HG02973 (cell line): ENCODE measurements at regions not wholly inside any gene's neighbourhood (a gene's known extent, or its start where the extent isn't known, plus 50 kb on each side); places are given as distances from the start of the nearest gene placed in this dataset.
"Not testable (repeated sequence)": the region's sequence is repeated elsewhere in the genome, so short reads cannot be mapped to it uniquely, and the experiment has no call there.

Experiments
- ATAC-seq: cut with Tn5 transposase; IDR thresholded peaks from one replicate; pipeline ENCODE4 v1.9.1; 2021; ENCODE audit warnings: moderate library complexity; ENCODE audit not compliant: unreplicated experiment

GRCh38 chr7:85806321-85806720, 619.5 kb upstream of the SEMA3D start:
- no peak for ATAC-seq

DNA sequence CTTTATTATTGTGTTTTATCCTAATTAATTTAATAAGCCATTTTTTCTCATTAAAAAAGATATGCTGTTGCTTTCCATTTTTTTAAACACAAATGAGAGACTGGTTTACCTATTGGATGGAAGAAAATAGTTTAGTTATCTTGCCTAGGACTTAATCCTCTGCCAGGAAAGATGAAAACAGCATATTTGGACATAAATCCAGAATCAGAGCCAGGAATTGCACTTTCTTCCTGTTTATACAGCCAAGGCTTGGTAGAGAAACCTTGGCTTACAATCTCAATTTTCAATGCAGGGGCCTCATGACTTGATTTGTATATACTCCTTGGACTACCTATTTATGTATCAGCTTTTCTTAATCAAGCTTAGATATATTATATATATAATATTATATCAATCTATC, 618.8 kb upstream of the SEMA3D start:
- no peak for ATAC-seq

- no peak for ATAC-seq
Measured at GRCh38 chr7:85805249-85805648, 618.4 kb upstream of the SEMA3D start.

- ATAC-seq: no peak
Measured at GRCh38 chr7:85802211-85802610, 615.4 kb upstream of the SEMA3D start.

GRCh38 chr7:85796956-85797355, 610.1 kb upstream of the SEMA3D start:
- ATAC-seq: no peak

DNA sequence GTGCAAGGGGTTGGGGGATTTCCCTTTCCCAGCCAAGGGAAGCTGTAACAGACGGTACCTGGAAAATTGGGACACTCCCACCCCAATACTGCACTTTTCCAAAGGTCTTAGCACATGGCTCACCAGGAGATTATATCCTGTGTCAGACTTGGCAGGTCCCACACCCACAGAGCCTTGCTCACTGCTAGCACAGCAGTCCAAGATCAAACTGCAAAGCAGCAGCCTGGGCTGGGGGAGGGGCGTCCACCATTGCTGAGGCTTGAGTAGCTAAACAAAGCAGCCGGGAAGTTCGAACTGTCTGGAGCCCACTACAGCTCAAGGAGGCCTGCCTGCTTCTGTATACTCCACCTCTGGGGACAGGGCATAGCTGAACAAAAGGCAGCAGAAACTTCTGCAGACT, 604.2 kb upstream of the SEMA3D start:
- not testable (repeated sequence) for ATAC-seq

DNA sequence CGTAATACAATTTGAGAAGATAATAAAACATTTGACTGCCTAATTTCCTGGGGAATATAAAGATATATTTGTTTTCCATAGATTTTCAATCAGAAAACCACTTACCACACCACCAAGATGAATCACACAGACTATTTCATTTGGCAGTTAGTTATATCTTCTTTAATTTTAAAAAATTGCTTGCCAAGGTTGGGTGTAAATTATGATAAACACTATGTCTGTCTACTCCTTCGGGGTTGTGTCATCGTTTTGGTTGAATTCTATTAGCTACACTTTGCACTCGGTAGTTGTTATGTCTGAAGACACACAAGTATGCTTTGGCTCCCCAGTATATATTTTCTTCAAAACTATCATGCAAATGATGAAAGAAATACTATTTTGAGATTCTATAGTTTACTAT, 594.8 kb upstream of the SEMA3D start:
- no peak for ATAC-seq

DNA sequence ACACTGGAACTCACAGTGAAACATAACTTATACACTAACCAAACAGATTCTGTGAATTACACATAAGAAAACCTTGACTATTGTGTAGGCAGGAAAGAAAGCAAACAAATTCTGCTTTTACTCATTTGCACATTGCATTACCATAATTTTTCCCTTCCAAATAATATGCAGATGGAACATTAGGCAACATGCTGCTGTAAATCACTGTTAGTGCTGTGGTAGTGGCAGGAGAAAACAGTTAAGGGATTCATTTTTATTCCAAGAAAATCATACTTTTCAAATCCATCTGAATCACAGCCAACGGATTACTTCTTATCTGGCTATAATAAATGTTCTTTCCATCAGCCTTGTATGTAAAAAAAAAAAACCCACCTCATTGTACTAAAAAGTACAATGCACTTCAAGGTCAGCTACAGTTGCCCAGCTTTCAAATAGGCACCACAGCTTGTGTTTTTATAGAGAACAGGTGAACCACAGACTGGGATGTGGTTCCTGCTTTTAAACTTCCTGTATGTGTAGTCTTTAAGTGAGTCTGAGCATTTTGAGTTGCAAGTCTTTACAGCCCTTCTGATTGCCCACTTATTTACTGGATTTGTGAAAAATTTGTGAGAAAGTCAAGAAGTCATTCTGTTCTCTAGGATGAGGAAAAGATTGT, 590.0 kb upstream of the SEMA3D start:
- no peak for ATAC-seq

GRCh38 chr7:85775431-85775830, 588.6 kb upstream of the SEMA3D start:
- ATAC-seq: no peak

- no peak for ATAC-seq
Measured at GRCh38 chr7:85774986-85775385, 588.1 kb upstream of the SEMA3D start.

GRCh38 chr7:85773116-85773728, 586.4 kb upstream of the SEMA3D start:
- no peak for ATAC-seq

DNA sequence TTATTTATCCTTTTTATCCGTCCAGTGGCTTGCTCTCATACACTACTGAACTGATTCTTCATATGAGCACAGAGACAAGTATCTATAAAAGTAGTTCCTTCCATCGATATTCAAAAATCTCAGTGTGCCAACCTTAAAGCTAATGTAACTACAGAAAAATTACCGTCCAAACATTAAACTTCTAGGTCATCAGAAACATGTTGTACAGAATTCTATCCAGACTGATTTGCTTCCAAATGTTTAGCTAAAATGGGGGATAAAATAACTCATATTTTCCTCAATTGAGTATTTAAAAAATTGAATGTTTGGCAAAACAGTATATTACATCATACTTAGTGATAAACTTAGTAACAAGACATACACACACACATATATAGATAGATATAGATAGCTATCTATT, 584.7 kb upstream of the SEMA3D start:
- ATAC-seq: no peak

GRCh38 chr7:85770332-85770731, 583.5 kb upstream of the SEMA3D start:
- no peak for ATAC-seq

- ATAC-seq: no peak
Measured at GRCh38 chr7:85765698-85766298, 578.9 kb upstream of the SEMA3D start.

GRCh38 chr7:85764034-85764433, 577.2 kb upstream of the SEMA3D start:
- no peak for ATAC-seq

- no peak for ATAC-seq
Measured at GRCh38 chr7:85757348-85757747, 570.5 kb upstream of the SEMA3D start.

- ATAC-seq: peak; percentile 96
Measured at GRCh38 chr7:85750454-85750949, 563.6 kb upstream of the SEMA3D start.

- ATAC-seq: peak; percentile 29
Measured at GRCh38 chr7:85749696-85750453, 563.0 kb upstream of the SEMA3D start.

DNA sequence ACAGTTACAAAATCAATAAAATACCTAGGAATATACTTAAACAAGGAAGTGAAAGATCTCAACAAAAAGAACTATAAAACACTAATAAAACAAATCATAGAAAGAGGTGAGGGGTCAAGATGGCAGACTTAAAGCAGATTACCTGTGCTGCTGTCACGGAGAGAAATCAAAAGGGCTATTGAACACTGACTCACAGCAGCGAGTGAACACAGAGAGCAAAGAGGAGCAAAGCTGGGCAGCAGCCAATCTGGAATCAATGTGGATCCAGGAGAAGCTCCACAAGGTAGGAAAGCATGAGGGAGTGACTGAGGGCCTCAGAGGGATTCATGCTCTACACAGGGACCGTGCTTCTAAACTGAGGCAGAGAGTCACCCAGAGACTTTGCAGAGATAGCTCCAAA, 562.0 kb upstream of the SEMA3D start:
- no peak for ATAC-seq

DNA sequence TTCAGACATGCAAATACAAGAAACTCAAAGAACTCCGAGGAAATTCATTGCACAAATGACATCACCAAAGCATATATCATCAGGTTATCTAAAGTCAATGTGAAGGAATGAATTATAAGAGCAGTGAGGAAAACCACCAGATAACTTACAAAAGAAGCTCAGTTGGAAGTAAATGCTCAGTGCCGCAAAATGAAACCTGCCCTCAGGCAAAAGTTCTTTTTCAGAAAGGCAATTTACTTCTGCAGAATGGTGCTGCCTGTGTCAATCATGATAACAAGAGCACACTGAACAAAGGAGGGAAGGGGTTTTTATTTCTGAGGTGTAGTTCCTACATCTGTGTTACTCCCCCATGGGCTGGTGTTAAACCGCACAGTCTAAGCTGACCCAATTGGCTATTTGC, 550.6 kb upstream of the SEMA3D start:
- no peak for ATAC-seq

DNA sequence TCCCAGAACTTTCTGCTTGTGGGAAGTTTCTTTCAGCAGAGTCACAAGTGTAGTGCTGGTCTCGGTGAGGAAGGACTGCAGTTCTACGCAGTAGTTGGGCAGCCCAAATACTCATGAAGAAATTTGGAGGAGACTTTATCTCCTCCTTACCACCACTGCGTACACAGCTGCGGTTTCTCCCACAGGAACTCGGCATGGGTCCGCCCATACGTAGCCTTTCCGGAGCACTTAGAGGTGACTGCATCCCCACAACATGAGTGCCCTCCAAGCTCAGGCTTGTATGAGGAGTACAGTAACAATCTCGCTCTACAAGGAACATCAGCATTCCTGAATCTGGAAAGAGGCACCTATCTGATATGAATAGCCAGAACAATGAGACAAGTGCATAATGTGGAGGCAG, 549.2 kb upstream of the SEMA3D start:
- no peak for ATAC-seq

DNA sequence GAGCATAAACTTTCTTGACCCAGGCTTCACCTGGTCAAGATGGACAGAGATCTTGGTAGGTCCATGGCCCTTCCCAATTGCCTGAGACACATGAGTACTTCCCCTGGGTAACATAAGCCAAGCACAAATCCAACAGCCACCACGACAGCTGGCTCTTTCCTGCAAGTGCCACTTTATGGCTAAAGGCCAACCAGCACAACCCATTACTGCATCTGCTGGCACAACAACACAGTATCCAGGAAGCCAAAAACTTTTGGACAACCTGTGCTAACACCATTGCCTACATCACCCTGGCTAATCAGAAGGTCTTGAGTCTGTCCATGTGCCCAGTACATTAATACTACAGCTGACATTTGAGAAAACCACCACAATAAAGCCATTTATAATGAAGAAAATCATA, 548.0 kb upstream of the SEMA3D start:
- no peak for ATAC-seq
